H9 (cell line): ENCODE measurements at regions not wholly inside any gene's neighbourhood (a gene's known extent, or its start where the extent isn't known, plus 50 kb on each side); places are given as distances from the start of the nearest gene placed in this dataset.

Experiments
- DNase-seq: peaks from one replicate; pipeline ENCODE4 v3.0.0-alpha.2; 2017
- H2AFZ ChIP-seq: one replicate; pipeline ENCODE4 v1.6.1; 2013; ENCODE audit warnings: mild to moderate bottlenecking, low read length, control low read depth, moderate library complexity
- H2AK5ac ChIP-seq: 2 replicates; pipeline ENCODE4 v1.6.1; 2013; ENCODE audit warnings: low read length, control low read depth, mixed read lengths; ENCODE audit not compliant: insufficient read length
- H2BK120ac ChIP-seq: one replicate; pipeline ENCODE4 v1.6.1; 2013; ENCODE audit warnings: low read depth, mild to moderate bottlenecking, low read length, control low read depth, inconsistent platforms; ENCODE audit not compliant: poor library complexity, severe bottlenecking
- H2BK12ac ChIP-seq: 2 replicates; pipeline ENCODE4 v1.6.1; 2013; ENCODE audit warnings: low read length, control low read depth, mixed read lengths, low read depth; ENCODE audit not compliant: insufficient read length
- H2BK15ac ChIP-seq: 2 replicates; pipeline ENCODE4 v1.6.1; 2013; ENCODE audit warnings: low read depth, low read length, control low read depth
- H2BK20ac ChIP-seq: one replicate; pipeline ENCODE4 v1.6.1; 2013; ENCODE audit warnings: low read depth, mild to moderate bottlenecking, low read length, control low read depth, inconsistent platforms; ENCODE audit not compliant: poor library complexity, severe bottlenecking
- H2BK5ac ChIP-seq: 2 replicates; pipeline ENCODE4 v1.6.1; 2013; ENCODE audit warnings: low read length, control low read depth, mixed read lengths; ENCODE audit not compliant: insufficient read length
- H3K14ac ChIP-seq: 2 replicates; pipeline ENCODE4 v1.6.1; 2013; ENCODE audit warnings: low read length, control low read depth; ENCODE audit not compliant: insufficient read depth
- H3K18ac ChIP-seq: 2 replicates; pipeline ENCODE4 v1.6.1; 2013; ENCODE audit warnings: low read depth, mild to moderate bottlenecking, mixed read lengths, low read length, control low read depth; ENCODE audit not compliant: insufficient read length
- H3K23ac ChIP-seq: 2 replicates; pipeline ENCODE4 v1.6.1; 2013; ENCODE audit warnings: low read length, control low read depth, mixed read lengths, low read depth; ENCODE audit not compliant: insufficient read length
- H3K23me2 ChIP-seq: 2 replicates; pipeline ENCODE4 v1.6.1; 2013; ENCODE audit warnings: low read depth, mild to moderate bottlenecking, mixed read lengths, low read length, control low read depth; ENCODE audit not compliant: insufficient read length, poor library complexity, severe bottlenecking
- H3K27ac ChIP-seq: 2 replicates; pipeline ENCODE4 v1.5.1; 2013; ENCODE audit warnings: low read length, control low read depth, mixed read lengths, low read depth; ENCODE audit not compliant: insufficient read length
- H3K27me3 ChIP-seq: 2 replicates; pipeline ENCODE4 v1.6.1; 2013; ENCODE audit warnings: low read length, control low read depth, inconsistent platforms; ENCODE audit not compliant: insufficient read depth
- H3K4ac ChIP-seq: 2 replicates; pipeline ENCODE4 v1.6.1; 2013; ENCODE audit warnings: low read depth, mild to moderate bottlenecking, control low read depth, inconsistent platforms, low read length, moderate library complexity
- H3K4me1 ChIP-seq: 2 replicates; pipeline ENCODE4 v1.6.1; 2013; ENCODE audit warnings: low read length, control low read depth, inconsistent platforms; ENCODE audit not compliant: insufficient read depth
- H3K4me2 ChIP-seq: 2 replicates; pipeline ENCODE4 v1.6.1; 2013; ENCODE audit warnings: low read length, control low read depth, mixed read lengths; ENCODE audit not compliant: insufficient read length, insufficient read depth
- H3K56ac ChIP-seq: 2 replicates; pipeline ENCODE4 v1.6.1; 2013; ENCODE audit warnings: low read depth, mild to moderate bottlenecking, mixed read lengths, low read length, control low read depth; ENCODE audit not compliant: insufficient read length
- H3K79me1 ChIP-seq: 2 replicates; pipeline ENCODE4 v1.6.1; 2013; ENCODE audit warnings: low read depth, mild to moderate bottlenecking, moderate library complexity, low read length, control low read depth, inconsistent platforms; ENCODE audit not compliant: insufficient read depth, poor library complexity, severe bottlenecking
- H3K79me2 ChIP-seq: 2 replicates; pipeline ENCODE4 v1.6.1; 2013; ENCODE audit warnings: low read length, control low read depth, inconsistent platforms; ENCODE audit not compliant: insufficient read depth
- H3K9ac ChIP-seq: 2 replicates; pipeline ENCODE4 v1.6.1; 2013; ENCODE audit warnings: low read length, control low read depth, mixed read lengths; ENCODE audit not compliant: insufficient read length; ENCODE audit errors: extremely low read depth
- H3K9me3 ChIP-seq: one replicate; pipeline ENCODE4 v1.6.1; 2013; ENCODE audit warnings: low read depth, low read length, inconsistent platforms; ENCODE audit not compliant: control insufficient read depth
- H3T11ph ChIP-seq: one replicate; pipeline ENCODE4 v1.6.1; 2013; ENCODE audit warnings: mild to moderate bottlenecking, low read length, control low read depth, inconsistent platforms
- H4K20me1 ChIP-seq: one replicate; pipeline ENCODE4 v1.6.1; 2013; ENCODE audit not compliant: control insufficient read depth, insufficient read length, insufficient read depth
- H4K5ac ChIP-seq: 2 replicates; pipeline ENCODE4 v1.6.1; 2013; ENCODE audit warnings: low read depth, mild to moderate bottlenecking, mixed read lengths, low read length, control low read depth; ENCODE audit not compliant: insufficient read length
- H4K8ac ChIP-seq: replicated peaks from 2 replicates; pipeline ENCODE4 v1.6.1; 2013; ENCODE audit warnings: low read length, control low read depth, mixed read lengths, low read depth; ENCODE audit not compliant: insufficient read length
- H4K91ac ChIP-seq: 2 replicates; pipeline ENCODE4 v1.6.1; 2013; ENCODE audit warnings: low read depth, mild to moderate bottlenecking, moderate library complexity, mixed read lengths, low read length, control low read depth; ENCODE audit not compliant: insufficient read length
- H3K27ac Mint-ChIP-seq, 3 experiments: 2 replicates in 2 of 3; 3 replicates in 1 of 3; pipeline ENCODE4 v1.8.0; 2020 to 2021; ENCODE audit warnings: mixed read lengths in 3 of 3, mild to moderate bottlenecking in 1 of 3, moderate library complexity in 1 of 3
- H3K27me3 Mint-ChIP-seq: 2 replicates; pipeline ENCODE4 v1.8.0; 2021; ENCODE audit warnings: low read depth, mild to moderate bottlenecking, moderate library complexity, mixed read lengths
- H3K36me3 Mint-ChIP-seq, 3 experiments: 2 replicates in 2 of 3; 3 replicates in 1 of 3; pipeline ENCODE4 v1.8.0; 2020 to 2021; ENCODE audit warnings: low read depth in 3 of 3, mixed read lengths in 3 of 3; ENCODE audit not compliant: insufficient read depth in 1 of 3
- H3K4me1 Mint-ChIP-seq, 2 experiments: 2 replicates each; pipeline ENCODE4 v1.8.0; 2020; ENCODE audit warnings: mixed read lengths in 2 of 2
- H3K4me3 Mint-ChIP-seq, 2 experiments: 2 replicates in 1 of 2; 3 replicates in 1 of 2; pipeline ENCODE4 v1.8.0; 2020 to 2021; ENCODE audit warnings: mild to moderate bottlenecking in 2 of 2, mixed read lengths in 2 of 2, moderate library complexity in 1 of 2
- H3K9me3 Mint-ChIP-seq, 2 experiments: 2 replicates in 1 of 2; 3 replicates in 1 of 2; pipeline ENCODE4 v1.8.0; 2020; ENCODE audit warnings: mild to moderate bottlenecking in 2 of 2, mixed read lengths in 2 of 2, moderate library complexity in 1 of 2
- TF ChIP-seq, protein P1 (sequence below): fragments of 200-600 bp; sonication (generic); conservative IDR thresholded peaks from 3 replicates; pipeline ENCODE4 v1.8.0; 2021; ENCODE audit warnings: antibody characterized with exemption, mild to moderate bottlenecking

DNA sequence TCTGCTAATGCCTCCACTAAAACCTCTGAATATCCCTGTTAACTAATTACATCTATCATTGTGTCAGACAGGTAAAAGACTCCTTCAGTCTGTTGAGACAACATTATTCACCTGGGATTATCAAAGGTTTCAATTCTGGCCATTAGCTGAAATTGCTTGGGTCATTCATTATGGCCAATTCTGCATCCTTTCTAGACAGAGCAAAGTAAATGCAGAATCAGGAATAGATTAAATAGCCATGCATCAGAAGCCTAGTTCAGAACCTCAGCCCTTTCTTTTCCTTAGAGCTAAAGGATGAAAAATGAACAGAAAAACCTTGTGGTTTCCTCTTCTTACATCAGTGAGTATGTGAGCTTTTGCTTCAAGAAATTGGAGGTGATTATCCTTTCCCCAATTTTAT lies 665.4 kb upstream of the CAMK1G start:
- Histone ChIP-seq H2BK120ac (no peak overlapping the region), H2AFZ (no peak overlapping the region), H3K27me3 (no peaks in the 10 kb centered on the region), H4K91ac (no peak overlapping the region), H4K20me1 (no peaks in the 10 kb centered on the region), H3K14ac (no peak overlapping the region), H3K23ac (no peak overlapping the region), H3K4ac (no peak overlapping the region), H3K4me2 (no peak overlapping the region), H3K4me1 (no peaks in the 10 kb centered on the region), H4K5ac (no peak overlapping the region), H2BK12ac (no peak overlapping the region), H2BK5ac (no peak overlapping the region), H3T11ph (no peak overlapping the region), H3K79me2 (no peaks in the 10 kb centered on the region), H3K9me3 (no peaks in the 10 kb centered on the region), H3K27ac (no peak overlapping the region), H3K18ac (no peak overlapping the region), H3K9ac (no peak overlapping the region), H3K23me2 (no peaks in the 10 kb centered on the region), H2BK20ac (no peak overlapping the region), H2AK5ac (no peak overlapping the region), H4K8ac (no peak overlapping the region), H3K79me1 (no peaks in the 10 kb centered on the region), H2BK15ac (no peak overlapping the region), H3K56ac (no peak overlapping the region)
- no peaks in the 10 kb centered on the region for H3K27me3 Mint-ChIP-seq
- H3K36me3 Mint-ChIP-seq = no peaks in the 10 kb centered on the region; a peak in 1 of 7 replicates
- H3K27ac Mint-ChIP-seq = no peak overlapping the region
- TF ChIP-seq, protein P1, sequence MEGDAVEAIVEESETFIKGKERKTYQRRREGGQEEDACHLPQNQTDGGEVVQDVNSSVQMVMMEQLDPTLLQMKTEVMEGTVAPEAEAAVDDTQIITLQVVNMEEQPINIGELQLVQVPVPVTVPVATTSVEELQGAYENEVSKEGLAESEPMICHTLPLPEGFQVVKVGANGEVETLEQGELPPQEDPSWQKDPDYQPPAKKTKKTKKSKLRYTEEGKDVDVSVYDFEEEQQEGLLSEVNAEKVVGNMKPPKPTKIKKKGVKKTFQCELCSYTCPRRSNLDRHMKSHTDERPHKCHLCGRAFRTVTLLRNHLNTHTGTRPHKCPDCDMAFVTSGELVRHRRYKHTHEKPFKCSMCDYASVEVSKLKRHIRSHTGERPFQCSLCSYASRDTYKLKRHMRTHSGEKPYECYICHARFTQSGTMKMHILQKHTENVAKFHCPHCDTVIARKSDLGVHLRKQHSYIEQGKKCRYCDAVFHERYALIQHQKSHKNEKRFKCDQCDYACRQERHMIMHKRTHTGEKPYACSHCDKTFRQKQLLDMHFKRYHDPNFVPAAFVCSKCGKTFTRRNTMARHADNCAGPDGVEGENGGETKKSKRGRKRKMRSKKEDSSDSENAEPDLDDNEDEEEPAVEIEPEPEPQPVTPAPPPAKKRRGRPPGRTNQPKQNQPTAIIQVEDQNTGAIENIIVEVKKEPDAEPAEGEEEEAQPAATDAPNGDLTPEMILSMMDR = no peak
- H3K9me3 Mint-ChIP-seq = peaks cover 0 to 3% of the 10 kb centered on the region in 2 experiments; a peak in 3 of 5 replicates
- H3K4me1 Mint-ChIP-seq = no peaks in the 10 kb centered on the region
- no peak overlapping the region for H3K4me3 Mint-ChIP-seq
- no peak for DNase-seq
